NB4 (cell line): ENCODE measurements at regions not wholly inside any gene's neighbourhood (a gene's known extent, or its start where the extent isn't known, plus 50 kb on each side); places are given as distances from the start of the nearest gene placed in this dataset.

ENCODE experiments used
- MYC ChIP-seq: IDR thresholded peaks from 2 replicates; pipeline ENCODE4 v1.6.1; 2011; ENCODE audit warnings: low read depth, low read length
- POLR2A ChIP-seq: IDR thresholded peaks from 2 replicates; pipeline ENCODE4 v1.6.1; 2011; ENCODE audit warnings: mild to moderate bottlenecking; ENCODE audit not compliant: insufficient read length; ENCODE audit errors: extremely low read depth
- TF ChIP-seq, protein P1 (sequence below): IDR thresholded peaks from one replicate; pipeline ENCODE4 v1.5.1; 2012; ENCODE audit warnings: low read depth, low read length
- TF ChIP-seq, protein P2 (sequence below): IDR thresholded peaks from 2 replicates; pipeline ENCODE4 v1.6.1; 2011; ENCODE audit warnings: low read depth, low read length

GRCh38 chr9:78900500-78900899 lies 603.6 kb downstream of the PSAT1 start:
- TF ChIP-seq POLR2A (no peak), MYC (no peak)
- TF ChIP-seq, protein P1, sequence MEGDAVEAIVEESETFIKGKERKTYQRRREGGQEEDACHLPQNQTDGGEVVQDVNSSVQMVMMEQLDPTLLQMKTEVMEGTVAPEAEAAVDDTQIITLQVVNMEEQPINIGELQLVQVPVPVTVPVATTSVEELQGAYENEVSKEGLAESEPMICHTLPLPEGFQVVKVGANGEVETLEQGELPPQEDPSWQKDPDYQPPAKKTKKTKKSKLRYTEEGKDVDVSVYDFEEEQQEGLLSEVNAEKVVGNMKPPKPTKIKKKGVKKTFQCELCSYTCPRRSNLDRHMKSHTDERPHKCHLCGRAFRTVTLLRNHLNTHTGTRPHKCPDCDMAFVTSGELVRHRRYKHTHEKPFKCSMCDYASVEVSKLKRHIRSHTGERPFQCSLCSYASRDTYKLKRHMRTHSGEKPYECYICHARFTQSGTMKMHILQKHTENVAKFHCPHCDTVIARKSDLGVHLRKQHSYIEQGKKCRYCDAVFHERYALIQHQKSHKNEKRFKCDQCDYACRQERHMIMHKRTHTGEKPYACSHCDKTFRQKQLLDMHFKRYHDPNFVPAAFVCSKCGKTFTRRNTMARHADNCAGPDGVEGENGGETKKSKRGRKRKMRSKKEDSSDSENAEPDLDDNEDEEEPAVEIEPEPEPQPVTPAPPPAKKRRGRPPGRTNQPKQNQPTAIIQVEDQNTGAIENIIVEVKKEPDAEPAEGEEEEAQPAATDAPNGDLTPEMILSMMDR, result no peak
- TF ChIP-seq, protein P2, sequence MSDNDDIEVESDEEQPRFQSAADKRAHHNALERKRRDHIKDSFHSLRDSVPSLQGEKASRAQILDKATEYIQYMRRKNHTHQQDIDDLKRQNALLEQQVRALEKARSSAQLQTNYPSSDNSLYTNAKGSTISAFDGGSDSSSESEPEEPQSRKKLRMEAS, result no peak
